ENCODE measurements at regions not wholly inside any gene's neighbourhood (a gene's known extent, or its start where the extent isn't known, plus 50 kb on each side); places are given as distances from the start of the nearest gene placed in this dataset.

- in situ Hi-C loops (cut with HindIII; ENCODE audit: extremely low pct_ligation_motif_present, low pct_unique_long_range_greater_than_20kb): no loop called here
- H3K9me3 ChIP-seq (ENCODE audit: low read length): no peaks in the 10 kb centered on the region
- no peaks in the 10 kb centered on the region for H3K36me3 ChIP-seq (replicated peaks in 1 of 2; ENCODE audit: control insufficient read depth in 1 of 2, insufficient read depth in 2 of 2, low read length in 2 of 2)
- no peak for ATAC-seq
- no peak overlapping the region for H3K4me3 ChIP-seq (replicated peaks in 1 of 3; ENCODE audit: insufficient read depth in 1 of 3, low read depth in 2 of 3, low read length in 3 of 3)
- no peaks in the 10 kb centered on the region for H4K20me1 ChIP-seq (ENCODE audit: insufficient read depth, low read length)
- no peaks in the 10 kb centered on the region for H3K4me1 ChIP-seq (ENCODE audit: insufficient read depth, low read length)
- no TSS peak for BruUV-seq (replicated peaks)
- H3K9ac ChIP-seq (ENCODE audit: insufficient read depth, low read depth, low read length): no peak overlapping the region
- no peak overlapping the region for H3K4me2 ChIP-seq (ENCODE audit: low read depth, low read length)
- POLR2A ChIA-PET: no interaction called here
- H3K27me3 ChIP-seq (ENCODE audit: control insufficient read depth in 1 of 2, insufficient read depth in 2 of 2, low read length in 2 of 2): no peaks in the 10 kb centered on the region; a peak in 1 of 5 replicates
- intact Hi-C loops (cut with micrococcal nuclease; ENCODE audit: unreplicated experiment): no loop called here
- FAIRE-seq: no peak
- TF ChIP-seq TBX2 (CRISPR knock-in tag; IDR thresholded peaks at IDR 0.05; ENCODE audit: borderline replicate concordance): no peak
- no peak for TF ChIP-seq HOXD1 (CRISPR knock-in tag; IDR thresholded peaks at IDR 0.05)
- TF ChIP-seq ZNF207 (IDR thresholded peaks at IDR 0.05; ENCODE audit: borderline replicate concordance): no peak
- TF ChIP-seq MLLT10 (CRISPR knock-in tag; IDR thresholded peaks at IDR 0.05): no peak
- TF ChIP-seq RBM22 (optimal IDR thresholded peaks at IDR 0.05; ENCODE audit: low read length): no peak
- TF ChIP-seq ATM (IDR thresholded peaks at IDR 0.05; ENCODE audit: borderline replicate concordance): no peak
- no peak for TF ChIP-seq MTA3 (CRISPR knock-in tag; IDR thresholded peaks at IDR 0.05)
- no peak for TF ChIP-seq ATF7 (IDR thresholded peaks at IDR 0.05)
- TF ChIP-seq ATF7 (CRISPR knock-in tag; IDR thresholded peaks at IDR 0.05): no peak
- H3K79me2 ChIP-seq (ENCODE audit: insufficient read depth, low read length): no peaks in the 10 kb centered on the region
- H2AFZ ChIP-seq (ENCODE audit: low read length): no peak overlapping the region
- CTCF ChIA-PET (ENCODE audit: low intra/inter-chr PET ratio, low total read pairs): no interaction called here
- no peak for DNase-seq (ENCODE audit: low spot score)
- WGBS (ENCODE audit: low lambda C conversion rate): 3% methylated on average over 3 of the region's 3 CpGs
- H3K27ac ChIP-seq (ENCODE audit: extremely low read length, insufficient read depth, low read length): no peak overlapping the region
These were observed 952.4 kb upstream of the TENM4 start for GRCh38 chr11:80393210-80393609.

- WGBS (ENCODE audit: low lambda C conversion rate): 0% methylated on average over 2 of the region's 2 CpGs
- ATAC-seq: no peak
- Histone ChIP-seq H3K36me3 (replicated peaks in 1 of 2; ENCODE audit: control insufficient read depth in 1 of 2, insufficient read depth in 2 of 2, low read length in 2 of 2) (no peaks in the 10 kb centered on the region), H2AFZ (ENCODE audit: low read length) (no peak overlapping the region), H3K27me3 (ENCODE audit: control insufficient read depth in 1 of 2, insufficient read depth in 2 of 2, low read length in 2 of 2) (no peaks in the 10 kb centered on the region; a peak in 1 of 5 replicates), H3K9me3 (ENCODE audit: low read length) (no peaks in the 10 kb centered on the region), H3K79me2 (ENCODE audit: insufficient read depth, low read length) (no peaks in the 10 kb centered on the region), H3K4me2 (ENCODE audit: low read depth, low read length) (no peak overlapping the region), H3K4me3 (replicated peaks in 1 of 3; ENCODE audit: insufficient read depth in 1 of 3, low read depth in 2 of 3, low read length in 3 of 3) (no peak overlapping the region), H3K9ac (ENCODE audit: insufficient read depth, low read depth, low read length) (no peak overlapping the region), H3K27ac (ENCODE audit: extremely low read length, insufficient read depth, low read length) (no peak overlapping the region), H3K4me1 (ENCODE audit: insufficient read depth, low read length) (no peaks in the 10 kb centered on the region), H4K20me1 (ENCODE audit: insufficient read depth, low read length) (no peaks in the 10 kb centered on the region)
- in situ Hi-C loops (cut with HindIII; ENCODE audit: extremely low pct_ligation_motif_present, low pct_unique_long_range_greater_than_20kb) (no loop called here), intact Hi-C loops (cut with micrococcal nuclease; ENCODE audit: unreplicated experiment) (no loop called here)
- ChIA-PET CTCF (ENCODE audit: low intra/inter-chr PET ratio, low total read pairs) (no interaction called here), POLR2A (no interaction called here)
- DNase-seq (ENCODE audit: low spot score): no peak
- no peak for FAIRE-seq
- no TSS peak for BruUV-seq (replicated peaks)
- no peak for TF ChIP-seq TCF7L2 (IDR thresholded peaks at IDR 0.05; ENCODE audit: low read depth, low read length)
- TF ChIP-seq ZNF569 (CRISPR knock-in tag; IDR thresholded peaks at IDR 0.05; ENCODE audit: borderline replicate concordance): no peak
- no peak for TF ChIP-seq SMAD1 (CRISPR knock-in tag; IDR thresholded peaks at IDR 0.05; ENCODE audit: borderline replicate concordance, low read depth)
- no peak for TF ChIP-seq THYN1 (CRISPR knock-in tag; IDR thresholded peaks at IDR 0.05; ENCODE audit: borderline replicate concordance, low read depth)
- no peak for TF ChIP-seq YY1 (IDR thresholded peaks at IDR 0.05; ENCODE audit: insufficient read depth, insufficient replicate concordance, low read depth, low read length)
- no peak for TF ChIP-seq TCF12 (IDR thresholded peaks at IDR 0.05)
- TF ChIP-seq TCF12 (CRISPR knock-in tag; IDR thresholded peaks at IDR 0.05): no peak
- TF ChIP-seq IKZF1 (IDR thresholded peaks at IDR 0.05): no peak
- no peak for TF ChIP-seq REPIN1 (CRISPR knock-in tag; IDR thresholded peaks at IDR 0.05; ENCODE audit: borderline replicate concordance, low read depth)
These were observed 949.7 kb upstream of the TENM4 start for GRCh38 chr11:80390505-80390904.
